Thymus (tissue), 11 donors: ENCODE measurements at regions not wholly inside any gene's neighbourhood (a gene's known extent, or its start where the extent isn't known, plus 50 kb on each side); places are given as distances from the start of the nearest gene placed in this dataset.

Experiments
- DNase-seq, 9 donors: peaks; one replicate each; pipeline ENCODE4 v3.0.0-alpha.2; 2013; ENCODE audit warnings: low spot score in 9 of 9, low read depth in 6 of 9, missing footprints in 1 of 9
- H3K27ac ChIP-seq, 2 donors: one replicate each; pipeline ENCODE4 v1.5.1; 2013; ENCODE audit warnings: control low read depth in 1 of 2, low read depth in 1 of 2, low read length in 1 of 2, mild to moderate bottlenecking in 1 of 2, moderate library complexity in 1 of 2
- H3K27me3 ChIP-seq, 2 donors: one replicate each; pipeline ENCODE4 v1.5.1; 2013; ENCODE audit warnings: low read length in 1 of 2; ENCODE audit not compliant: control insufficient read depth in 2 of 2, insufficient read depth in 1 of 2
- H3K36me3 ChIP-seq, 2 donors: one replicate each; pipeline ENCODE4 v1.5.1; 2013; ENCODE audit warnings: low read length in 1 of 2, mild to moderate bottlenecking in 1 of 2, moderate library complexity in 1 of 2; ENCODE audit not compliant: control insufficient read depth in 2 of 2, insufficient read depth in 2 of 2
- H3K4me1 ChIP-seq, 2 donors: one replicate each; pipeline ENCODE4 v1.5.1; 2013; ENCODE audit warnings: low read length in 2 of 2; ENCODE audit not compliant: control insufficient read depth in 2 of 2, insufficient read depth in 2 of 2
- H3K4me3 ChIP-seq, 2 donors: one replicate each; pipeline ENCODE4 v1.5.1; 2013; ENCODE audit warnings: low read length in 2 of 2, control low read depth in 1 of 2, mild to moderate bottlenecking in 1 of 2
- H3K9me3 ChIP-seq, 2 donors: one replicate each; pipeline ENCODE4 v1.5.1; 2013; ENCODE audit warnings: low read length in 1 of 2, mild to moderate bottlenecking in 1 of 2; ENCODE audit not compliant: control insufficient read depth in 2 of 2, insufficient read depth in 1 of 2
- WGBS: extraction: QIAGEN DNeasy Blood & Tissue Kit; methylation state at CpG from one replicate; pipeline ENCODE4 v1.1.7; 2013; 5-methylcytosine and 5-hydroxymethylcytosine counted together
- donor health status: healthy.

DNA sequence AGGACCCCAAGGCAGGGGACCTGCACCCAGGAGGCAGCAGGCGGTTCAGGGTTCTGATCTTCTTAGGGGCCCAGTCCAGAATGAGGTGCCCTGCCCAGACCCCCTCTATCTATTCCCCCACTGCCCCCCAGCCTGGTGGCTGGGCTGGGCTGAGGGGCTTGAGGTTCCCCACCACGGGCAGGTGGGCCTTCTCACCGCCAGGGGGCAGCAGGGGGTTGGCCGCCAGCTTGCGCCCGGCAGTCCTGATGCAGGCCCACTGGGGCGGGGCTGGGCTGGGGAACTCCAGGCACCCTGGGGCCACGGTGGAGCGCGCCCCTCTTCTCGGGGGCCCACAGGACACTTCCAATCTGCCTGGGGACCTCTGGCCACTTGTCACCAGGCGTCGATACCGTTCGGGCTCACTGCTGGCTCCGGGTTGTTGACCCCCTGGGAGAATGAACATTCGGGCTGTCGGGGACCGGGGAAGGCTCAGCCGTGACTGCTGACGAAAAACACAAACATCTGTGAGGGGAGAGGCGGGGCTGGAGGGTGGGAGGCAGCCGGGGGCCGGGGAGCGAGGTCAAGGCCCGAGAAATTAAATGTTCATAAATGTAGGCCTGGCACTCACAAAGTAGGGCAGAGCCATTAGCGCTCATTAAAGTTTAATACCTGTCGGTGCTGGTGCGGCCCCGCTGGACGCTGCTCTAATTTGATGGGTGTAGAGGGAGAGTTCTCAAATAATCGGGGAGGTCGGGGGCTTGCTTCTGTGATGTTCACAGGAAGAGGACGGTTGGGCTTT lies 219.3 kb upstream of the GSE1 start:
- peaks cover 5 to 6% of the 10 kb centered on the region in 2 donors for H3K27me3 ChIP-seq
- H3K4me1 ChIP-seq = peaks cover 0 to 51% of the 10 kb centered on the region in 2 donors
- no peak overlapping the region for H3K4me3 ChIP-seq
- no peaks in the 10 kb centered on the region for H3K9me3 ChIP-seq
- no peaks in the 10 kb centered on the region for H3K36me3 ChIP-seq
- no peak overlapping the region for H3K27ac ChIP-seq
- peak in 4 of 9 donors; percentile 68 to 79 (median 73) for DNase-seq
- 77% methylated on average over 34 of the region's 34 CpGs for WGBS

DNA sequence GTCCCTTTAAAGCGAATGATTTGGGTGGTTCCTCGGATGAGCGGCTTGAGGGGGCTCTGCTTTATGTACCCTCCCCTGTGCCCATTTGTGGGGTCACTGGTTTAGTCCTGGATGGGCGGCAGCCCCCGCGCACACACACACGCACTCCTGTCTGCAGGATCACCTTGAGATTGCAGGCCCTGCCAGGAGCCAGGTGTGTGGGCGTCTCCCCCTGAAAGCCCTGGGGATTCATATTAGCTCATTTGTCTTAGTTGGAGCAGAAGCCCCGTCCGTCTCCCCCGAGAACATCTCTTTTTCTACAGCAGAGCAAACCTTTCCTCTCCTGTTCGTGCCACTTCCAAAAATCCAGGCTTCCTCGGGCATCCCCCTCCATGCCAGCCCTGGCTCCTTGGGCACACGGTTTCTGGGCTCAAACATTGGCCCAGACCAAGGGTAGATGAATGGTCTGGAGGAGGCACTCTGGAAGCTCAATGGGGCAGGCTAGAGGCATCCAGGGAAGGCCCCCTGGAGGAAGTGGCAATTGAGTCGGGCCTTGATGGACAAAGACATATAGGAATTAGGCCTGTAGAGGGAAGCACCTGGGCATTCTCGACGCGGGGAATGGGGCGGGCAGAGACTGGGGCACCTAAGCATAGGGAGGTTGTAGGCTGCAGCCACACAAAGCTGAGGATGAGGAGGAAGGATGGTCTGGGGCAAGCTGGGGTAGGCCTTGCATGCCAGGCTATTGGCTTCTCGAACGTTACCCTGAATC lies 218.5 kb upstream of the GSE1 start:
- peaks cover 0 to 58% of the 10 kb centered on the region in 2 donors for H3K4me1 ChIP-seq
- H3K27me3 ChIP-seq = peaks cover 4 to 6% of the 10 kb centered on the region in 2 donors
- WGBS = 94% methylated on average over 21 of the region's 21 CpGs
- no peaks in the 10 kb centered on the region for H3K36me3 ChIP-seq
- no peak overlapping the region for H3K27ac ChIP-seq
- H3K4me3 ChIP-seq = no peak overlapping the region
- DNase-seq = no peak
- no peaks in the 10 kb centered on the region for H3K9me3 ChIP-seq

DNA sequence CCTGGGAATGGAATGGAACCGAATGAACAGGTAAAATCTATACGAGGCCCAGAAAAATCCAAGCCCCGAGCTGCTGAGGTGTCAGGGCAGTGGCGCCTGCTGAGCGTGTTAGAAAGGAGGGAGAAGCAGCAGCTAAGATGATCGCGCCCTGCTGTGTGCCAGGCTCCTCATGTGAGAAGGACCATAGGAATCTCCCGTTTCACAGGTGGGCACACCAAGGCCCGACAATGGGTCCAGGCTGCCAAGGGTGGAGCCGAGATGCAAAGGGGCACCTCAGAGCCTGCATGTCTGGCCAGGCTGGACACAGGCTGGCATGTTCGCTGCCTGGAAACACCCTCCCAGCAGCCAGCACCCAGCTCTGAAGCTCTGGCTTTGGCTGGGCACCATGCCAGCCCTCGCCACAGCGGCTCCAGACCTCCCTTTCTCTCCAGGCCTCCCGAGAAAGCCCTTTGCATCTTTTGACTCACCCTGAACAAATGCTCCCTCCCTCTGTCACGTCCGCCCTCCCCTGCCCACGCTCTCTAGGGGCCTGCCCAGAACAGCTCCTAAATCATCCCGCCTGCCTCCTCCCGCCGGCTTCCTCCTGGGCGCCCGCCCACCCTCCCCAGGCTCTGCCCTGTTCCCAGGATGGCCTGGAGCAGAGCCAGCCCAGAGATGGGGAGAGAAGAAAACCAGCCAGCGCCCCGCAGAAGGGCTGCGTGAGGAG lies 217.8 kb upstream of the GSE1 start:
- H3K27me3 ChIP-seq = peaks cover 3 to 4% of the 10 kb centered on the region in 2 donors
- no peak for DNase-seq
- H3K9me3 ChIP-seq = no peaks in the 10 kb centered on the region
- H3K36me3 ChIP-seq = no peaks in the 10 kb centered on the region
- 61% methylated on average over 25 of the region's 25 CpGs for WGBS
- H3K4me1 ChIP-seq = peaks cover 0 to 65% of the 10 kb centered on the region in 2 donors
- no peak overlapping the region for H3K4me3 ChIP-seq
- peak overlapping the region in 1 of 2 donors; percentile 62 for H3K27ac ChIP-seq

DNA sequence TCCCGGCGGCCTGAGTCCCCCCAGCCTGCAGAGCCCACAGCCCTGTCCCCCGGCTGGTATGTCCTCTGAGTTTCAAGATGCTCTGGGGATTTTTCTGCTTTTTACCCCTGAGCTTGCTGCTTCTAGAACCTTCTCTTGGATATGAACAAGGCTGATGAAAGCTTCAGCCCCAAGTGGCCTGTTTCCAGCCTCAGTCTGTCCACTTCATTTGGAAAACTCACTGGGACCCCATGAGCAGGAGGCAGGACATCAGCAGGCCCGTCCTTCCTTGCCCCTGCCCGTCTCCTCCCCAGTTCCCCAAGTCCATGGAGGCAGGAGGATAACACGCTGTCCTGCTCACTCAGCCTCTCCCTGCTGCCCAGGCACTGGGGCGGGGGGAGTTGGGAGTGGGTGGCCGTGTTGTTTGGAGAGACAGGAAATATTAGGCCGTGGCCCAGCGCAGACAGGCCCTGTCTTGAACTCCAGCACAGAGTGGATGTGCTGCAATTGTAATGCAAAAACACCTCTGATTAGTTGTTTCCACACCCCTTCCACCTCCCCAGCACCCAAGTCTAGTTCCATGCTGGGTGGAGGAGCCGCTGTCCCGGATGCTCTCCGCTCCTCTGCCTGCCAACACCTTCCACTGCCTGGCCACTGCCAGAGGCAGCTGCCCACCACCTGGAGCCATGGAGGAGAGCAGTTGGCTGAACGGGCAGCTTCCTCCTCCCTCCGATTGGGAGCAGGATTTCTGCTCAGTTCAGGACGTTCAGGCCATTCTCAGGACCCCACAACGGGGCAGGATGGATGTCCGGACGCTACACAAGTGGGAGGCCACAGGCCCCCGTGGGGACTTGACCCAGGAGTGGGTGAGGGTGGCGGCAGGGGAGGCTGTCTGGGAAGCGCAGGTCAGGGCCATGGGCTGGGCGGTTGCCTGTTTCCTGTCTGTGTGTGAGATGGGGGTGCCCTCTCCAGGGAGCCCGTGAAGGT lies 216.9 kb upstream of the GSE1 start:
- Histone ChIP-seq H3K9me3 (peaks cover 0 to 5% of the 10 kb centered on the region in 2 donors), H3K4me3 (no peak overlapping the region), H3K36me3 (no peaks in the 10 kb centered on the region), H3K27me3 (peaks cover 3 to 4% of the 10 kb centered on the region in 2 donors), H3K4me1 (peaks cover 0 to 66% of the 10 kb centered on the region in 2 donors), H3K27ac (peak overlapping the region; percentile 43 to 62)
- no peak for DNase-seq
- WGBS = 78% methylated on average over 24 of the region's 24 CpGs

DNA sequence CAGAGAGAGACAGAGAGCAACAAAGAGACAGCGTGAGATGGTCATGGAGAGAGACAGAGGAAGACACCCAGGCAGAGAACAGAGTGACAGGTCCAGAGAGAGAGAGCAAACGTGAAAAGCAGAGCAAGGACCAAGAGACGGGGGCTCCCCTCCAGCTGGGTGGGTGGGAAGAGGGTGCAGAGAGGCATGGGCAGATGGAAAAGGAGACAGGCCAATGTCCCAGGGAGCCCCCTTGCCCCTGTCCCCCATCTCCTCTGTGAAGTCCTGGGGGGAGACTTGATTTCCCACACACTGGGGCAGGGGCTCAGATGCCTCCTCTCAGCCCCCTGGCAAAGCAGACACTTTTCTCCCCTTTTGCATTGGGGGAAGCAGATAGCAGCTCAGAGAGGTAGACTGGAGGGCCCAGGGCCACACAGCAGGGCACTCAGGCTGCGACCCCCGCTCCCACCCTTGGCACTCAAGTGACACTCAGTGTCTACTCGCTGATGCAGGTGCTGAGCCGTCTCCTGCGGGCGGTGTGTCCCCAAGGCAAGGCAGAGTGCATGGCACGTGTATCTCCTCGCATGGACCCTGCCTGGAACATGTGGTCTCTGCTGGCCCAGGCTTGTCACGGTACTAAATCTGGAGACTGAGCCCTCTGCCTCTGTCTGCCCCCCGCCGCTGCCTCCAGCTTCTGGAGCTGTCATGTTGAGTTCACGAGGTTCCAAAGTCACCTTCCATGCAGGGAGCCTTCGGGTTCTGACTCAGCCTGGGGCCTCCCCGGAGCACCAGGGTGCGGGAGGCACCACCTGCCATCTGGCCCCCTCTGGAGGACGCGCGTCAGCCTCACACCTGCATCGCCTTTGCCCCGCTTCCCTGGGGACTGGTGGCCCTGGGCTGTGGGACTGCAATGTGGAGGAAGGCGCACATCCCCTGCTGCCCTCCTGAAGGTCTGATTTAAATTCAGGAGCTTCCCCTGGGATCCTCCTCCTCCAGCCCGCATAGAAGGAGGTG lies 215.9 kb upstream of the GSE1 start:
- H3K4me3 ChIP-seq = no peak overlapping the region
- peaks cover 3 to 4% of the 10 kb centered on the region in 2 donors for H3K27me3 ChIP-seq
- WGBS = 77% methylated on average over 25 of the region's 25 CpGs
- peaks cover 0 to 70% of the 10 kb centered on the region in 2 donors for H3K4me1 ChIP-seq
- peaks cover 0 to 9% of the 10 kb centered on the region in 2 donors for H3K9me3 ChIP-seq
- H3K27ac ChIP-seq = peak overlapping the region in 1 of 2 donors; percentile 24
- no peaks in the 10 kb centered on the region for H3K36me3 ChIP-seq
- DNase-seq = peak in 4 of 9 donors; percentile 58 to 76 (median 66)

DNA sequence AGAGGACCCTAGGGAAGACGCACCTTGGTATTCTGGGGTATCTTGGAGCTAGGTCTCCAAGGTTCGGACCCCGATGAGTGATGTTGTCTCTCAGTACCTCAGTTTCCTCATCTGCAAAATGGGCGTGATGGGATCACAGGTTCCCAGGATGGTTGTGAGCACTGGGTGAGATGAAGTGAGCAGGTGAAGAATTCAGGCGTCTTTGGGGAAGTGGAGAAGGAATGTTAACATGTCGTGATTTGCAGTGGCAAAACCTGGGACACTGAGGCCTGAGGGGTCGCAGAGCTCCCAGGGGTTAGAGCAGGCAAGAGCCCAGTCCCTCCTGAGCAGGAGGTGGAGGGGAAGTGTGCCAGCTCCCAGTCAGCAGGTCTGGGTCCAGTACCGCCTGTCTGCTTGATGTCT lies 215.1 kb upstream of the GSE1 start:
- no peaks in the 10 kb centered on the region for H3K36me3 ChIP-seq
- no peak for DNase-seq
- no peak overlapping the region for H3K4me3 ChIP-seq
- H3K27me3 ChIP-seq = peaks cover 3 to 4% of the 10 kb centered on the region in 2 donors
- H3K9me3 ChIP-seq = peaks cover 0 to 9% of the 10 kb centered on the region in 2 donors
- H3K4me1 ChIP-seq = peaks cover 4 to 78% of the 10 kb centered on the region in 2 donors
- no peak overlapping the region for H3K27ac ChIP-seq
- WGBS = 98% methylated on average over 8 of the region's 8 CpGs

DNA sequence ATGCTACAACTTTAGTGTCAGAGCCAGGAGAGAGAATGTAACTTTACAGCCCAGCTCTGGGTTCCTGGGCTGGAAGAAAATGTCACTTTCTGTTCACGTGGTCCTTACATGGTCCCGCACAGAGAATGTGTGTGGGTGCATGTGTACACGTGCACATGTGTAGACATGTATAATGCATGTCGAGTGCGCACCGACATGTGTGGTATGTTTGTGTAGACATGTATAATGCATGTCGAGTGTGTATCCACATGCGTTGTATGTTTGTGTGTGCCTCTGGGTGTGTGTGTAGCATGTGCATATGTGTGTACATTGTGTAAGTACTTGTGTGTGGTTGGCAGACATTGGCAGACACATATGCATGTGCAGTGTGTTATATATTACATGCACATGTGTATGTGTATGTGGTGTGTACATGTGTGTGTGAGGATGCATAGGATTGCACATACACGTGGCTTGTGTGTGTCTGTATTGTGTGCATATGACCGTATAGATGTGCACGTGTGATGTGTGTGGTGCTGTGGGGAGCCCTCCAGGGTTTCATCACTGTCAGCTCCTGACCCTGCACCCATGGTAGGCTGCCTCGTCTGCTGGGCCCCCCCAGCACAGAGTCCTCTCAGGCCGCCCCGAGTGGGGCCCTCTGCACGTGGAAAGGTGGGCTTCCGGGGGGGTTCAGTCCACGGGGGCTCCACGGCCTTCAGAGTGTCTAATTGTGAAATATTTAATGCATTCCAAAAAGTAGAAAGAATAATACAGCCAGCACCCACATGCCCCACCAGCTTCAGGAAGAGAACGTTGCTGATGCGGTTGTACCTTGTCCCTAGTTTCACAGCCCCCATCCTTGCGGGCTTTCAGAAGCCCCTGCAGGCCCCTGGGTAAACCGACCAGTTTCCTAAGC lies 214.2 kb upstream of the GSE1 start:
- no peaks in the 10 kb centered on the region for H3K36me3 ChIP-seq
- H3K27me3 ChIP-seq = peaks cover 3 to 4% of the 10 kb centered on the region in 2 donors
- DNase-seq = no peak
- WGBS = 88% methylated on average over 22 of the region's 22 CpGs
- no peak overlapping the region for H3K27ac ChIP-seq
- no peak overlapping the region for H3K4me3 ChIP-seq
- H3K9me3 ChIP-seq = peaks cover 0 to 9% of the 10 kb centered on the region in 2 donors
- H3K4me1 ChIP-seq = peaks cover 6 to 79% of the 10 kb centered on the region in 2 donors
